Epidermal melanocyte (primary cell): ENCODE measurements at regions not wholly inside any gene's neighbourhood (a gene's known extent, or its start where the extent isn't known, plus 50 kb on each side); places are given as distances from the start of the nearest gene placed in this dataset.
A peak's percentile ranks its signal among the peaks of the same experiment; 100 is the strongest.

Experiments used
- DNase-seq: peaks from one replicate; pipeline ENCODE4 v3.0.0; 2011; ENCODE audit warnings: low spot score; ENCODE audit not compliant: insufficient read length

DNA sequence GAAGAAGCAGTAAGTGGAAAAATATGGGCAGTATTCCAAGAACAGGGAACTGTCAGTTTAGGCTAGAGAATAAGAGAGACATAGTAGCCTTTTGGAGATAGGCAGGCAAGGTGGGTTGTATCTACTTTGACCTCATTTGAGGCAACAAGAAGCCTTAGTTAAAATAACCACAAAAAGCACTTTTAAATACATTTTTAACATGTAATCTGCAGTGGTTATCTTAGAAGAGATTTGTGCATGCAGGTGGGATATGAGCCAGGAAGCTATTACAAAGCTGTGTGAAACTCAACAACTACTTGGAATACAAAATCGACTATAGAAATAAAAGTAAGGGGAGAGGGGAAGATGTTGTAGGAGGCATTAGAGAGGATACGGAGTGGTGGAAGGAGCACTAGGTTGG, 143.7 kb upstream of the MCHR2 start:
- no peak for DNase-seq

DNA sequence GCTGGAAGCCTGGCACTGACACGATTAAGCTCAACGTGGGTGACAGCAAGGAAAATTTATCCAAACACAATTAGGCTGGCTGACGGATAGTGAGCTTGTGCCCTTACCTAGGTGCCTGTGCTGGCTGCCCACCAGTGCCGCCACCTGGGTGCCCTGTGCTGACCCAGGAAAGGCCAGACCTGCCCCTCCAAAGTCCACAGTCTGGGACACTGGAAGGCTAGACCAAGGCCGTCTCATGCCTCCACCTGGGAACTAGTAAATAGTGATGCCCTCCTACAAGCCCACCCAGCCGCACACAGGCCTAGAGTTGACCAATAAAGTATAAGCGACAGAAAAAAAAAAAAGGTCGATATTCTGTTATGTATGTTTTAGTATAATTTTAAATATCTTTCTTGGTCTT, 142.6 kb upstream of the MCHR2 start:
- no peak for DNase-seq

GRCh38 chr6:100135977-100136376, 142.0 kb upstream of the MCHR2 start:
- no peak for DNase-seq

DNA sequence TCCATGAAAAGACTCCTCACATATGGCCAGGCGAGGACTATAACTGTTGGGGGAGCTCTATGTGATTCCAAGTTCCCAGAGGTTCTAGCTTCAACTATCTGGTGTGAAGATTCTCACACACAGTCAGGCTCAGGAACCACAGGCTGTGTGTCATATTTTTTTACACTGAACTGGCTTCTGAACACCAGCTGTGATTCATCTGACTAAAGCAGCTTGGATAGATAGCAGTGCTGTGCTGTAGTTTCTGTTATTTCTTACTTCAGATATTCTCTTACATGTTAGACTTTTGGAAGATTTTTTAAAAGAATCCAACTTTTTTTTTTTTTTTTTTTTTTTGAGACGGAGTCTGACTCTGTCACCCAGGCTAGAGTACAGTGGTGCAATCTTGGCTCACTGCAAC, 140.7 kb upstream of the MCHR2 start:
- no peak for DNase-seq

- DNase-seq: no peak
These were observed 140.3 kb upstream of the MCHR2 start for GRCh38 chr6:100134297-100134696.

DNA sequence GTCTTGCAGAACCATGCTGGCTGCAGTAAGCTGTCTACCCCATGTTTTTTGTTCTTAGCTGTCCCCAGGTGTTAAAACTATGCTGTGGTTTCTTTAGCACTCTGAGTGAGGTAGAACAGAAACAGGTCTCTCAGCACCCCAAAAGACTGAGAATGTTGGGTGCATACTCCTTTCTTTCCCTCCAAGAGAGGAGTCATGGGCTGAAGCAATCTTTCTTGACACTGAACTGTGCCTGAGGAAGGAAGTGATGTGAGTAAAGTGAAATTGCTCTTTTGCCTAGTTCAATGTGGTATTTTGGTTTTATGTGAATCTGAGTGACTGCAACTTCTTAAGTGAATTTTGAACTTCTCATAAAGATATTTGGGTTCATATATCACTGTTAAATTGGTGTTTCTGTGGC, 138.0 kb upstream of the MCHR2 start:
- no peak for DNase-seq

DNA sequence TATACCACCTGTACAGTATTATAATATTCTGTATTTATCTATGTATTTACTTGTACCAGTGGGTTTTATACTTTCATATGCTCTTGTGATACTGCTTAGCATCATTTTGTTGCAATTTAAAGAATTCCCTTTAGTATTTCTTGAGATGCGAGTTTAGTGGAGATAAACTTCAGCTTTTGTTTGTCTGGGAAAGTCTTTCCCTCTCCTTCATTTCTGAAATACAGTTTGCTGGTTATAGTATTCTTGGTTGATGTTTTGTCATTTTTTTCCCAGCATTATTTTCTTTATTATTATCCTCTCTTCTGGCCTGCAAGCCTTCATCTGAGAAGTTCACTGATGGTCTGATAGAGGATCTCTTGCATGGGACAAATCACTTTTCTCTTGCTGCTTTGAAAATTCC, 136.6 kb upstream of the MCHR2 start:
- no peak for DNase-seq

DNA sequence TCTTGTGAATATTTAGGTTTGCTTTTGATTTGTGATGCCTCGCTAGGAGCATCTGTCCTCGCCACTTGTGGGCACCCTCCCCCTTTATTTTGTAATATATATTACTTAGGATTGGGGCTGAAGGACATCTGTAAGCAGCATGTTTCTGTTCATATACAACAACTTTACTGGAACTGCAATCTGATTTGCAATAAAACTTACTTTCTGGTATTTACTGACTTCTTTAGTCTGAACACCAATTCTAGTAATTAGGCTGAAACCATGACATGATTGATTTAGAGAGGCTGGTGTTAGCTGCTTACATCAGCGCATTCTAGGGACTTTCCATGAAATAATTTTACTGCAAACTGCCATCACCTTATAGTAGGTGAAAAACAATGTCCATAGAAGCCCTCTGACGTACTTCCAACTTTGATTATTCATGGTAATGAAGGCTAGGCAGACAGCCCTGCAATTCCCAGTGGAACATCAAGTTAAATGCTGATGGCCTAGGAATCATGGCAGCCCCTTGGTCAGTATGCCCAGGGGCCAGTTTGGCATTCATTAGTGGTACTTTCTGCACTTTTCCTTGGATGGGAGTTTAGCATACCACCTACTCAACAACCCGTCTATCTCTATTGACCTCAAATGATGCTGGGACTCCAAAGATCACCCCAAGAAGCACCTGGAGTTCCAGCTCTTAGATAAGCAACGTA, 132.9 kb upstream of the MCHR2 start:
- no peak for DNase-seq

DNA sequence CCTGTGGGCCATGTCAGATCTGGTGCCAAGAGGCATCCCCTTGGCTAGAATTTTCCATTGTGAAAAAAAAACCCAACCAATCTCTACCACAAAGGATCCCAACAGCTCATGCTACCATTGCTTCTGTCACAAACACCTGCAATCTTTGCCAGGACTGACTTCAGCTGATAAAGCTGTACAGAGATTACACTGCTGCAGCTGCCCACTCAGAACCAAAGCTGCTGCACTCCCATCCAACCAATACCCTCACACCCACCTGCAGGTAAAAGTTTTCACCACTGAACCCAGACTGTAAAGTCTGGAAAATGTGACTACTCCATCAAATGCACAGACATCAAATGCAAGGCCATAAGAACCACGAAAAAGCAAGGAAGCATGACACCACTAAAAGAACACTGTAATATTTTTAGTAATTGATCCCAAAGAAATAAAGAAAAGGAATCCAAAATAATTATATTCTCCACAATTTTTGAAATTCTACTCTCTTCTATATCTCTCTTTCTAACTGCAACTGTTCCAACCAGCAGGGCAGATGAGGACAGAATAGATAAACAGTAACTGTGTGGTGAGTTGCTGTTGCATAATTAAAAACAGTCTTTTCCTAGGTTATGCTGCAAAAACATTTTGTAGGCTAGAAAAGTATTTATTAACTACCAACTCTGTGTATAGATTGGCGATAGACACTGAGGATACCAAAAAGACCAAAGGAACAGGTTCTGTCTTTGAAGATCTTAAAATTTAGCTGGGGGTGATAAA, 128.0 kb upstream of the MCHR2 start:
- no peak for DNase-seq

DNA sequence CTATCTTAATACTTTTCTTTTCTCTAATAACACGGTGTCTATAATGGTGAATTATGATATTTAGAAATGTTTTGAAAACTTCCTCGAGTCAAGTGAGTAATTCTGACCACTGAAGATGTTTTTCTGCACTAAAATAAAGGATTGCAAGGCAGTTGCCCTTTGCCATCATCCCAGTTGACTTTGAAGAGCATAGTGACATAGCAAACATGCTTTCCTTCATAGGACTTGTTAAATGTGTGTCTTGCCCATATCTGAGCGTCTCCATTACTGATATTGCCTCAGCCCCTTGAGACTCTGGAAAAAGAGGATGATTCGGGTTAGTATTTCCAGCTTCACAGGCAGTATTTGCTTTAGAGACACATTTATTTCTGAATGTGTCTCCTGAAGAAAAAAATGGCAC, 125.2 kb upstream of the MCHR2 start:
- DNase-seq: no peak

DNA sequence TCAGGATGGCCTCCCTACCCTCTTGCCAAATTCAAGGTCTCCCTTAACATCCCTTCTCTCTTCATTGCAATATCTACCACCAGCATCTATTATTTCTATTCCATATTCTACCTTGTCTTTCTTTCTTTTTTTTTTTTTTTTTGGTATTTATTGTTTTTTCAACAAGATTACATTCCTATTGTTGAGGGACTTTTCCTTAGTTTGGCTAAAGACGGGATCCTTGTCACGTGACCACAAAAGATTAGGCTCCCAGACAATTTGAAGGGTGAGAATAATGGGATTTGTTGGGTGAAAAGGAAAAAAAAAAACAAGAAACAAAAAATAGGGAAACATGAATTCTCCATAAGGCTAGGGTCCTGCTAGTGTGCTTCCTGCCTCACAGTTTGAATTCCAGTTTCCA, 124.3 kb upstream of the MCHR2 start:
- DNase-seq: no peak

DNA sequence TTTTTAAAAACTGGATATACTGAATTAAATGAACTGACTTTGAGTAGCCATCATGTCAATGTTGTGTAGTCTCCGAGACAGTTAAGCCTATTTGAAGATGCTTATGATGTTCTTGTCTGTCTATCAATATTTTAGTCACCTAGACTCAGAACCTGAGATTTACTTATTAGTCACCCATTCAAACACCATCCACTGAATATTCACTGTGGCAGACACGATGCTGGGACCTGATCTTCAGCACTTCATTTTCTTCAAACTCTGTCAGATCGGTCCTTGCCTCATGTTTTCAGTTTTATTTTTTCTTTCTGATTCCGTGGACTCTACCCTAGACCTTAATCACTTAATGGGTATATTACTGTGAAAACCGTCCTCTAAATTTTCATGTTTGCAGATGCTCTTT, 123.7 kb upstream of the MCHR2 start:
- no peak for DNase-seq

- peak; percentile 25 for DNase-seq
These were observed 122.6 kb upstream of the MCHR2 start for GRCh38 chr6:100116411-100117194.

DNA sequence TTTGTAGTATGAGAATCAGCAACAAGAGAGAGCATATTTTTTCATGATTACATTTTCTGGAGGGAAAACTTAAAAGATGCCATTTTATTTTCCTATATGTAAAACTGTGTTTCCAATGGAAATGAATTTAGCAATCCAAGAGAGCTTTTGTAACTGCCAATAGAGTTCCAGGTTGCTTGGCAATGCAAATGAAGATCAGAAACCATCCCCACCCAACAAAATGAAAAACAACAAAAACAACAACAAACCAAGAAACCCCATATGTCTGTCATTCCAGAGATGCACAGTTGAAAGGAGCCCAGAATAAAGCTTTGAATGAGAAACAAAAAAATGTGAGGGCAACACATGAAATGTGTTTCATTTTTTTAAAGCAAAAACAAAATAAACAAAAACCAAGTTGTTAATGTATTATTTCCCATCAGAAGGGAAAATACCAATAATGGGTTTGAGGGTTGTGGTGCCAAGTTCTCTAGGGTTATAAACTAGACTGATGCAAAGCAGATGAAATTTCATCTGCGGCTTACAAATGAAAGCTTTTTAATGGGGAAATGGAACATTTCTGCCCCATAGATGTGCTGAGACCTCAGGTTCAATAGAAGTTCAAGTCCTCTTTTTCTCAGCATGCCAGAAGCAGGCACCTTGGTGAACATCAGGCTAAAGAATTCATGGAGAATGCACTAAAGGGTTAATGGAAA, 121.5 kb upstream of the MCHR2 start:
- no peak for DNase-seq

DNA sequence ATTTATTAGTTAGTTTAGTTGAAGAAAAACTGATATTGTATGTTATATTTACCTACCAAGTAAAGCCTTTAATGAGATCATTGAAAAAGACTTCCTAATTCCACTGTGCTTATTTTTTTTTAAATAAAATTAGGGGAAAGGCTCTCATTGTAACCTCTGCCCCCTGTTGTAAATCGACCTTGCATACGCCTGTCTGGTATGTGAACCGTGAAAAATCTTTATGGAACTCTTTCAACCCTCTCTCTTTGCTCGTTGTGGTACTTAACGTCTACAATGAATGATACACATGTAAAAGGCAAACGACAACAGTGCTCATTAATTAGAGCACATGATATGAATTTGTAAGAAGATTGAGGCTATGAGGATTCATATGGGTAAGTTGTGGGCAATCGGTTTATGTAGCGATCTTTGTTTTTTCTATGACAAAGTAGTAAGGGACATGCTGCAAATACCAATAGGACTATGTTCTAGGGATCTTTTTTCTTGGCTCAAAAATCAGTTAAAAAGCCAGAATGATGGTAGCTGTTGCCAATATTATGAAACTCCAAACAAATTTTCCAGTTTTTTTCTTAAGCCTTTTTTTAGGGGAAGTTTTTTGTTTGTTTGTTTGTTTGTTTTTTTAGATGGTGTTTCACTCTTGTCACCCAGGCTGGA, 119.0 kb upstream of the MCHR2 start:
- DNase-seq: no peak

DNA sequence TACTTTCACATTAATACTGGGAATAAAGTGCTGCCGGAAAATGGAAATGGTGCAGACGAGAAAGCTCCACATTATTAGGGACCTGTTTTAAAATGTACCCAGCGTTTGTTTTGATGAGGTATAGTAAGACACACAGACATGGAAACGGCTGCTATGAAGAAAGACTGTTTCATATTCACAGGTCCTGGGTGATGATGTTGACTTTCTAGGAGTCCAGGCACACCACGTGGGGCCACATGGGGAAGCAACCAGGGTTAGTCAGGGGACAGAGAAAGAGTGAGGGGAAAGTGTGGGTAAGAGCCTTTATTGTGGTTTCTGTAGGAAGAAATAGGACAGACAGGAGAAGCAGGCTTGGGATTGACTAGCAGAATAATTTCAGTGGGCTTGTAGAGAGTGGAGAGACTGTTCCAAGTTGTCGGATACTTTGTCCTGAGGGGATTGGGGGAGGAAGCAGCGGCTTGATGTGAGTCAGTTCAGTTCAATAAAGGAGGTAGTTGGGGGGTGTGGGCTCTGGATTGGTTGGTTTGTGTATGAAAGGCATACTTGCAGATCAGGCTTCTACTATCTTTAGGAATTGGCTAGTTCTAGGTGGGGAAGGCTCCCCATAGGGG, 112.0 kb upstream of the MCHR2 start:
- no peak for DNase-seq

DNA sequence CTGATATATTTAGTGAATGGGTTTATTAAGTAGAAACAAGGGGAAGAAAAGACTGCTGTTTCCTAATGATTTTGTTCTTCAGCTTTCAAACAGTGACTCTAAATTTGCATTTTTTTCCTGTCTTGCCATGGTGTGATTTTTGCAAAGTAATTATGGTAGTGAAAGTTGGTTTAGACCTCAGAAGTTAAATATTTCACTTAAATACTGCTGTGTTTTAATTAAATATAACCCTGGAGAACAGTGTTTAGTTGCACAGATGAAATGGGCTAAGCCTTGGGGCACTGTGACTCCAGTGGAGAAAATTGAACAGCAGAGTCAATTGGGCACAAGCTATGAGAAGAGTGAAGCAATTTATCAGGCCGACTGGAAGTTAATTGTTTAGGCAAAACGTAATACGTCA, 111.1 kb upstream of the MCHR2 start:
- DNase-seq: no peak

- no peak for DNase-seq
These were observed 109.9 kb upstream of the MCHR2 start for GRCh38 chr6:100103931-100104330.

DNA sequence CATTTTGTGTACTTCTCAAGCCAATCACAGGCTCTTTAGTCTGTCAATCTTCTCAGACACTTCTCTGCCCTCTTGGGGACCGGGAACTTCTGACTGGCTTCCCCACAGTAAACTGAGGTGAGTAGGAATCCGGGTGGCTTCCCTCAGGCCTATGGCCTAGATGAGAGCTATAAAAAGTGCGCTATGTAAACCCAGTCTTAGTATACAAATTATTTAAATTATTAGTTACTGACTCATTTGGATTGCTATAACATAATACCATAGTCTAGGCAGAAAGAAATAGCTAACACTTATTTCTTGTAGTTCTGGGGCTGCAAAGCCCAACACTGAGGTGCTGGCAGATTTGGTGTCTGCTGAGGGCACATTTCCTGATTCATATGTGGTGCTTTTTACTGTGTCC, 109.2 kb upstream of the MCHR2 start:
- DNase-seq: no peak

DNA sequence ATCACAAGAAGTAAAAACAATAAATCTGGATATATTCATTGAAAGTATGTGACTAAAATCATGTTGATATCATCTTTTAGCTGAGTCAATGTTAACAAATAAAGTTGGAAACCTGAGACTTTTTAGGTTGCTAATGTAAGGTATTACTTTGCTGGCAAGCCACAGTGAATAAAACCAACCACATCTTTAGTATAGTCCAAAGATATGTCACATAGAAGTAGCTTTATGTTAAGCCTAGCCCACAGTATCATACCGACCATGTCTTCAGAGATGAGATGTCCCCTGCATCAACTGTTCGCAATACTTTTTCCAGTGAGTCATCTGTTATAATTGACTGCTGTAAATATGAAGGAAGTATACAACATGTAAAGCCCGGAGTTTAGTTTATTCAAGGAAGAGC, 107.6 kb upstream of the MCHR2 start:
- DNase-seq: no peak

- no peak for DNase-seq
These were observed 106.8 kb upstream of the MCHR2 start for GRCh38 chr6:100100776-100101175.
